ENCODE measurements at regions not wholly inside any gene's neighbourhood (a gene's known extent, or its start where the extent isn't known, plus 50 kb on each side); places are given as distances from the start of the nearest gene placed in this dataset.
A peak's percentile ranks its signal among the peaks of the same experiment; 100 is the strongest.

DNA sequence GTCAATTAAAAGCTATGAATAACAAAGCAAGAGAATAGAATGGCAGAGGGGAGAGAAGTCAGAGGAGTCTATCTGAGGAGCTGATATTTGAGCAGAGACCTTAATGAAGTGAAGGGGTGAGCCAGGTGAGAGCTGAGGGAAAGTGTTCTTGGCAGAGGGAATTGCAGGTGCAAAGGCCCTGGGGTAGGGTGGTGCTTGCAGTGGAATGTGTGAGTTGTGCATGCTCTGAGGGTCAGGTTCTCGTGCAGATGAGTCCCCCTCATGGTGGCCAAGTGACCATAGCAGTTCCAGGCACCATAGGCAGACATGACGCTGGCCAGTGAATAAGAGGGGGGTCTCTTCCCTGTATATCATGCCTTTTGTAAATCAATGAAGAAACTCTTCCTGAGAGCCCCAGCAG is 58.9 kb upstream of the ALX4 start:
- TF ChIP-seq ZNF317 (CRISPR knock-in tag; IDR thresholded peaks at IDR 0.05; ENCODE audit: borderline replicate concordance, low read depth), result no peak
- TF ChIP-seq GTF2I (CRISPR knock-in tag; conservative IDR thresholded peaks at IDR 0.05), result peak; percentile 60; the same call in 1 of the 2 replicates
- TF ChIP-seq, protein P1, sequence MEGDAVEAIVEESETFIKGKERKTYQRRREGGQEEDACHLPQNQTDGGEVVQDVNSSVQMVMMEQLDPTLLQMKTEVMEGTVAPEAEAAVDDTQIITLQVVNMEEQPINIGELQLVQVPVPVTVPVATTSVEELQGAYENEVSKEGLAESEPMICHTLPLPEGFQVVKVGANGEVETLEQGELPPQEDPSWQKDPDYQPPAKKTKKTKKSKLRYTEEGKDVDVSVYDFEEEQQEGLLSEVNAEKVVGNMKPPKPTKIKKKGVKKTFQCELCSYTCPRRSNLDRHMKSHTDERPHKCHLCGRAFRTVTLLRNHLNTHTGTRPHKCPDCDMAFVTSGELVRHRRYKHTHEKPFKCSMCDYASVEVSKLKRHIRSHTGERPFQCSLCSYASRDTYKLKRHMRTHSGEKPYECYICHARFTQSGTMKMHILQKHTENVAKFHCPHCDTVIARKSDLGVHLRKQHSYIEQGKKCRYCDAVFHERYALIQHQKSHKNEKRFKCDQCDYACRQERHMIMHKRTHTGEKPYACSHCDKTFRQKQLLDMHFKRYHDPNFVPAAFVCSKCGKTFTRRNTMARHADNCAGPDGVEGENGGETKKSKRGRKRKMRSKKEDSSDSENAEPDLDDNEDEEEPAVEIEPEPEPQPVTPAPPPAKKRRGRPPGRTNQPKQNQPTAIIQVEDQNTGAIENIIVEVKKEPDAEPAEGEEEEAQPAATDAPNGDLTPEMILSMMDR (IDR thresholded peaks at IDR 0.05), result no peak
- no peak for TF ChIP-seq ELF4 (CRISPR knock-in tag; IDR thresholded peaks at IDR 0.05; ENCODE audit: low read depth)
- TF ChIP-seq, protein P2, sequence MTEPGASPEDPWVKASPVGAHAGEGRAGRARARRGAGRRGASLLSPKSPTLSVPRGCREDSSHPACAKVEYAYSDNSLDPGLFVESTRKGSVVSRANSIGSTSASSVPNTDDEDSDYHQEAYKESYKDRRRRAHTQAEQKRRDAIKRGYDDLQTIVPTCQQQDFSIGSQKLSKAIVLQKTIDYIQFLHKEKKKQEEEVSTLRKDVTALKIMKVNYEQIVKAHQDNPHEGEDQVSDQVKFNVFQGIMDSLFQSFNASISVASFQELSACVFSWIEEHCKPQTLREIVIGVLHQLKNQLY (CRISPR knock-in tag; IDR thresholded peaks at IDR 0.05), result no peak
- TF ChIP-seq, protein P3, sequence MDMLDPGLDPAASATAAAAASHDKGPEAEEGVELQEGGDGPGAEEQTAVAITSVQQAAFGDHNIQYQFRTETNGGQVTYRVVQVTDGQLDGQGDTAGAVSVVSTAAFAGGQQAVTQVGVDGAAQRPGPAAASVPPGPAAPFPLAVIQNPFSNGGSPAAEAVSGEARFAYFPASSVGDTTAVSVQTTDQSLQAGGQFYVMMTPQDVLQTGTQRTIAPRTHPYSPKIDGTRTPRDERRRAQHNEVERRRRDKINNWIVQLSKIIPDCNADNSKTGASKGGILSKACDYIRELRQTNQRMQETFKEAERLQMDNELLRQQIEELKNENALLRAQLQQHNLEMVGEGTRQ (CRISPR knock-in tag; IDR thresholded peaks at IDR 0.05), result no peak
- TF ChIP-seq, protein P4, sequence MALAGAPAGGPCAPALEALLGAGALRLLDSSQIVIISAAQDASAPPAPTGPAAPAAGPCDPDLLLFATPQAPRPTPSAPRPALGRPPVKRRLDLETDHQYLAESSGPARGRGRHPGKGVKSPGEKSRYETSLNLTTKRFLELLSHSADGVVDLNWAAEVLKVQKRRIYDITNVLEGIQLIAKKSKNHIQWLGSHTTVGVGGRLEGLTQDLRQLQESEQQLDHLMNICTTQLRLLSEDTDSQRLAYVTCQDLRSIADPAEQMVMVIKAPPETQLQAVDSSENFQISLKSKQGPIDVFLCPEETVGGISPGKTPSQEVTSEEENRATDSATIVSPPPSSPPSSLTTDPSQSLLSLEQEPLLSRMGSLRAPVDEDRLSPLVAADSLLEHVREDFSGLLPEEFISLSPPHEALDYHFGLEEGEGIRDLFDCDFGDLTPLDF (CRISPR knock-in tag; IDR thresholded peaks at IDR 0.05), result no peak
- no peak for TF ChIP-seq ZNF121 (CRISPR knock-in tag; IDR thresholded peaks at IDR 0.05)
